ENCODE measurements at regions not wholly inside any gene's neighbourhood (a gene's known extent, or its start where the extent isn't known, plus 50 kb on each side); places are given as distances from the start of the nearest gene placed in this dataset.

- no peak for DNase-seq
Measured at GRCh38 chr4:177574446-177574845, 132.2 kb upstream of the AGA start.

- DNase-seq: no peak
Measured at GRCh38 chr4:177579649-177580048, 137.4 kb upstream of the AGA start.

- DNase-seq: no peak
Measured at GRCh38 chr4:177582992-177583391, 140.8 kb upstream of the AGA start.

GRCh38 chr4:177587989-177588388 is 145.8 kb upstream of the AGA start:
- DNase-seq: no peak

- no peak for DNase-seq
Measured at GRCh38 chr4:177595386-177595785, 153.1 kb upstream of the AGA start.

GRCh38 chr4:177596035-177596434 is 153.8 kb upstream of the AGA start:
- peak; percentile 46 for DNase-seq

GRCh38 chr4:177596991-177597390 is 154.8 kb upstream of the AGA start:
- no peak for DNase-seq

- no peak for DNase-seq
Measured at GRCh38 chr4:177605252-177605651, 163.0 kb upstream of the AGA start.

- no peak for DNase-seq
Measured at GRCh38 chr4:177607111-177607573, 164.9 kb upstream of the AGA start.

GRCh38 chr4:177611974-177612664 is 169.9 kb upstream of the AGA start:
- DNase-seq: no peak

GRCh38 chr4:177612684-177613083 is 170.4 kb upstream of the AGA start:
- DNase-seq: no peak

- no peak for DNase-seq
Measured at GRCh38 chr4:177632481-177632880, 190.2 kb upstream of the AGA start.

GRCh38 chr4:177638871-177639270 is 196.6 kb upstream of the AGA start:
- DNase-seq: no peak

- DNase-seq: no peak
Measured at GRCh38 chr4:177640864-177641263, 198.6 kb upstream of the AGA start.

GRCh38 chr4:177660223-177660622 is 218.0 kb upstream of the AGA start:
- DNase-seq: no peak

- no peak for DNase-seq
Measured at GRCh38 chr4:177667687-177668086, 225.4 kb upstream of the AGA start.

- DNase-seq: no peak
Measured at GRCh38 chr4:177671387-177671786, 229.2 kb upstream of the AGA start.

- DNase-seq: no peak
Measured at GRCh38 chr4:177671845-177672244, 229.6 kb upstream of the AGA start.

- no peak for DNase-seq
Measured at GRCh38 chr4:177673985-177674489, 231.8 kb upstream of the AGA start.

GRCh38 chr4:177680308-177680707 is 238.1 kb upstream of the AGA start:
- DNase-seq: no peak

- DNase-seq: no peak
Measured at GRCh38 chr4:177681902-177682301, 239.7 kb upstream of the AGA start.

- no peak for DNase-seq
Measured at GRCh38 chr4:177687117-177687516, 244.9 kb upstream of the AGA start.

GRCh38 chr4:177692907-177693306 is 250.7 kb upstream of the AGA start:
- no peak for DNase-seq

GRCh38 chr4:177696438-177696966 is 254.3 kb upstream of the AGA start:
- no peak for DNase-seq

Data from amniotic stem cell (primary cell).